Naive thymus-derived CD4-positive, alpha-beta T cell (primary cell): ENCODE measurements at regions not wholly inside any gene's neighbourhood (a gene's known extent, or its start where the extent isn't known, plus 50 kb on each side); places are given as distances from the start of the nearest gene placed in this dataset.

Experiments
- ATAC-seq: fragments of 150-1000 bp; cut with Tn5 transposase; 2 replicates; pipeline ENCODE4 v1.10.0; 2021; ENCODE audit warnings: mild to moderate bottlenecking, moderate library complexity
- CTCF ChIA-PET: fragments of 350-600 bp; sonication (Branson Sonifier 250); formaldehyde crosslinking; loops from one replicate; lab custom pipeline; 2021; ENCODE audit warnings: antibody characterized with exemption; lab: Charles Lee
- POLR2A ChIA-PET: fragments of 350-600 bp; sonication (Branson Sonifier 250); formaldehyde crosslinking; loops from one replicate; lab custom pipeline; 2021; ENCODE audit warnings: antibody characterized with exemption, inconsistent platforms; lab: Charles Lee
- DNase-seq, 9 donors: peaks; one replicate each; pipeline versions ENCODE4 v3.0.0 to v3.0.0-alpha.2; 2020 to 2022; ENCODE audit warnings: mixed read lengths in 1 of 9
- H3K27ac ChIP-seq: one replicate; pipeline ENCODE4 v1.7.0; 2013; ENCODE audit warnings: mild to moderate bottlenecking, low read depth, low read length, moderate library complexity
- H3K27me3 ChIP-seq, 2 donors: one replicate each; pipeline ENCODE4 v1.7.0; 2013; ENCODE audit warnings: low read length in 2 of 2, mild to moderate bottlenecking in 2 of 2, moderate library complexity in 2 of 2; ENCODE audit not compliant: control insufficient read depth in 2 of 2, insufficient read depth in 2 of 2
- H3K36me3 ChIP-seq, 3 experiments: 1 replicate in 2 of 3; 2 replicates in 1 of 3; pipeline ENCODE4 v1.7.0; 2013; ENCODE audit warnings: low read length in 3 of 3, mild to moderate bottlenecking in 3 of 3, moderate library complexity in 1 of 3; ENCODE audit not compliant: insufficient read depth in 3 of 3, control insufficient read depth in 2 of 3
- H3K4me1 ChIP-seq, 2 donors: one replicate each; pipeline ENCODE4 v1.7.0; 2013; ENCODE audit warnings: low read length in 2 of 2, mild to moderate bottlenecking in 2 of 2, moderate library complexity in 1 of 2; ENCODE audit not compliant: control insufficient read depth in 2 of 2, insufficient read depth in 2 of 2
- H3K4me3 ChIP-seq: 2 replicates; pipeline ENCODE4 v1.7.0; 2013; ENCODE audit warnings: mild to moderate bottlenecking, low read length
- H3K9me3 ChIP-seq, 3 experiments: 1 replicate in 2 of 3; 2 replicates in 1 of 3; pipeline ENCODE4 v1.7.0; 2013; ENCODE audit warnings: low read length in 3 of 3; ENCODE audit not compliant: control insufficient read depth in 2 of 3
- H3K27ac Mint-ChIP-seq, 9 donors: one replicate each; pipeline ENCODE4 v1.8.0; 2020 to 2022; ENCODE audit warnings: mixed read lengths in 9 of 9, mild to moderate bottlenecking in 8 of 9, moderate library complexity in 5 of 9, inconsistent platforms in 2 of 9
- H3K27me3 Mint-ChIP-seq, 5 donors: one replicate each; pipeline ENCODE4 v1.8.0; 2021 to 2022; ENCODE audit warnings: mixed read lengths in 5 of 5, mild to moderate bottlenecking in 1 of 5
- H3K36me3 Mint-ChIP-seq, 5 donors: one replicate each; pipeline ENCODE4 v1.8.0; 2020 to 2022; ENCODE audit warnings: mixed read lengths in 5 of 5, mild to moderate bottlenecking in 3 of 5, inconsistent platforms in 1 of 5
- H3K4me1 Mint-ChIP-seq, 7 donors: one replicate each; pipeline ENCODE4 v1.8.0; 2020 to 2022; ENCODE audit warnings: mixed read lengths in 7 of 7, mild to moderate bottlenecking in 3 of 7, inconsistent platforms in 1 of 7
- H3K4me3 Mint-ChIP-seq, 10 donors: one replicate each; pipeline ENCODE4 v1.8.0; 2020 to 2022; ENCODE audit warnings: mild to moderate bottlenecking in 10 of 10, mixed read lengths in 10 of 10, moderate library complexity in 6 of 10, inconsistent platforms in 2 of 10
- H3K9me3 Mint-ChIP-seq, 11 donors: one replicate each; pipeline ENCODE4 v1.8.0; 2020 to 2022; ENCODE audit warnings: mixed read lengths in 11 of 11, mild to moderate bottlenecking in 4 of 11, inconsistent platforms in 1 of 11, moderate library complexity in 1 of 11
- intact Hi-C, 2 donors: fragments of 100-400 bp; cut with micrococcal nuclease; formaldehyde crosslinking; loops; one replicate each; pipeline ENCODE4 v1.15.1; 2023

DNA sequence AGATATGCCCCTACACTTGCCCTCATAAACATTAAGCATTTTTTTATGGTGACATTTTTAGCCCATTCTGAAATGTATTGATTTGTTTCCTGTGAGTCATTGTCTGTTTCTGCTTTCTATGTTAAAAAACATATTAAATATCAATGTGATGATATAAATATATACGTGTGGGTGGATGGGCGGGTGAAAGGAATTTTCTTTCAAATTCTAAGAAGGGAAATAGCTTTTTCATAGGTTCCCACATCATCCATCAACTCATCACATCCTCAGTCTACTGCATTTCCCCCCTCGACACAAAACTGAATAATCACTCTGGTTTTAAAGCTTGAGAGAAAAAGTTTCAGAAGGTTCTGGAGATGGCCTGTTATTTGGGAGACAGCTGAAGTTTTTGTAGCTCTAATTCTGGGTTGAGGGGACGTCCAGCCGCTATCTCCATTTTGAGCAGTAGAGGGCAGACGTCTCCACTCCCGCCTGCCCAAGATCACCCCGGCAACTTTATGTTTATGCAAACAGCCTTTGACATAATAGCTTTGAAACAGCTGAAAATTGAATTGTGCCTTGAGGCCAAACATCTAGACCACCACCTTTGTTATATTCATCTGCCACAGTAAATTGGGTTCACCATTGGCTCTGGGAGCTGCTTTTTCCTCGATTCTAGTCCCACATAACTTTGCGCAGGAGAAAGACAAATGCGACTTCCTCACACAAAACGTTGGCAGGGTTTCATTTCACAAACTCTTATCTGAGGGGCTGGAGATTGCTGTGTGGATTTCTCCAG lies 216.2 kb upstream of the CLINT1 start:
- peak overlapping the region in 3 of 10 donors; percentile 9 to 38 (median 37) for H3K4me3 Mint-ChIP-seq
- POLR2A ChIA-PET = no interaction called here
- no peaks in the 10 kb centered on the region for H3K36me3 Mint-ChIP-seq

GRCh38 chr5:158074597-158074991 lies 215.6 kb upstream of the CLINT1 start:
- no peak overlapping the region for H3K4me3 Mint-ChIP-seq
- peaks cover 0 to 5% (median 4%) of the 10 kb centered on the region in 7 donors for H3K4me1 Mint-ChIP-seq
- no peak for DNase-seq
- H3K27me3 Mint-ChIP-seq = peaks cover 0 to 23% (median 10%) of the 10 kb centered on the region in 5 donors
- ChIA-PET POLR2A (no interaction called here), CTCF (interaction anchor here (0.8 to 1.6 kb wide), 9 partner anchors 9 to 1058 kb away, joined by 3 to 18 read pairs (median 6); no protein-coding TSS in a partner anchor)
- Histone ChIP-seq H3K9me3 (no peaks in the 10 kb centered on the region), H3K27ac (no peak overlapping the region), H3K4me1 (no peaks in the 10 kb centered on the region), H3K4me3 (no peak overlapping the region), H3K27me3 (no peaks in the 10 kb centered on the region), H3K36me3 (no peaks in the 10 kb centered on the region)
- intact Hi-C loops = loop anchor here (2.0 kb wide), 2 partner anchors 258 to 620 kb away; no protein-coding TSS in a partner anchor
- H3K27ac Mint-ChIP-seq = no peak overlapping the region
- no peaks in the 10 kb centered on the region for H3K9me3 Mint-ChIP-seq
- no peak for ATAC-seq
- no peaks in the 10 kb centered on the region for H3K36me3 Mint-ChIP-seq

More for the DNA sequence above, 216.2 kb upstream of the CLINT1 start:
- H3K27me3 Mint-ChIP-seq = peaks cover 0 to 27% (median 10%) of the 10 kb centered on the region in 5 donors
- H3K9me3 ChIP-seq = no peaks in the 10 kb centered on the region
- H3K27me3 ChIP-seq = no peaks in the 10 kb centered on the region
- CTCF ChIA-PET = interaction anchor here (0.8 to 1.6 kb wide), 9 partner anchors 9 to 1057 kb away, joined by 3 to 18 read pairs (median 6); no protein-coding TSS in a partner anchor
- peak overlapping the region in 4 of 9 donors; percentile 39 to 61 (median 42) for H3K27ac Mint-ChIP-seq
- peak; percentile 83 for ATAC-seq
- intact Hi-C loops = loop anchor here (1.0 to 2.0 kb wide), 5 partner anchors 258 to 1058 kb away; no protein-coding TSS in a partner anchor
- H3K36me3 ChIP-seq = no peaks in the 10 kb centered on the region
- peak; percentile 7 to 63 (median 42) for DNase-seq
- H3K4me1 ChIP-seq = no peaks in the 10 kb centered on the region
- H3K4me1 Mint-ChIP-seq = peaks cover 0 to 5% (median 4%) of the 10 kb centered on the region in 7 donors
- no peak overlapping the region for H3K4me3 ChIP-seq
- H3K9me3 Mint-ChIP-seq = no peaks in the 10 kb centered on the region
- H3K27ac ChIP-seq = no peak overlapping the region

DNA sequence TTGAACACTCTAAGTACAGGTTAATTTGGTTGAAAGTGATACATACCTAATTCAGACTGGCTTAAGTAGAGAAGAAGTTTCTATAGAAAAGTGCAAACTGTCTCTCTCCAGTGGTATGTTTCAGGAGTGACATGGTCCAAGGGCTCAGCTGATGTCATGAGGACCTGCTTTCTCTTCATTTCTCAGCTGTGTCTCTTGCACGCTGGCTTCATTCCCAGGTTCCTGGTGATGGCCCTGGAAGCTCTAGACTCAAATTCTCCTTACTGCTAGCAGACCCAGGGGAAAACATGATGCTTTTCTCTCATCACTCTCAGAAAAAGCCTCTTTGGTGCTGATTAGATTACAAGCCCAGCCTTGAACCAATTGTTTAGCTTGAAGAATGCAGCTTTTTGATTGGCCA lies 211.9 kb upstream of the CLINT1 start:
- Mint-ChIP-seq H3K4me1 (peaks cover 0 to 5% (median 4%) of the 10 kb centered on the region in 7 donors), H3K27ac (no peak overlapping the region), H3K4me3 (no peak overlapping the region), H3K9me3 (no peaks in the 10 kb centered on the region), H3K27me3 (peaks cover 0 to 18% (median 6%) of the 10 kb centered on the region in 5 donors), H3K36me3 (peaks cover 0 to 3% (median 0%) of the 10 kb centered on the region in 5 donors)
- Histone ChIP-seq H3K27ac (no peak overlapping the region), H3K4me1 (no peaks in the 10 kb centered on the region), H3K27me3 (no peaks in the 10 kb centered on the region), H3K4me3 (no peak overlapping the region), H3K36me3 (no peaks in the 10 kb centered on the region), H3K9me3 (no peaks in the 10 kb centered on the region)
- intact Hi-C loops = no loop called here
- DNase-seq = no peak
- no peak for ATAC-seq
- ChIA-PET CTCF (interaction anchor here (1.1 kb wide), 1 partner anchor 629 kb away, joined by 3 read pairs; no protein-coding TSS in a partner anchor), POLR2A (no interaction called here)

DNA sequence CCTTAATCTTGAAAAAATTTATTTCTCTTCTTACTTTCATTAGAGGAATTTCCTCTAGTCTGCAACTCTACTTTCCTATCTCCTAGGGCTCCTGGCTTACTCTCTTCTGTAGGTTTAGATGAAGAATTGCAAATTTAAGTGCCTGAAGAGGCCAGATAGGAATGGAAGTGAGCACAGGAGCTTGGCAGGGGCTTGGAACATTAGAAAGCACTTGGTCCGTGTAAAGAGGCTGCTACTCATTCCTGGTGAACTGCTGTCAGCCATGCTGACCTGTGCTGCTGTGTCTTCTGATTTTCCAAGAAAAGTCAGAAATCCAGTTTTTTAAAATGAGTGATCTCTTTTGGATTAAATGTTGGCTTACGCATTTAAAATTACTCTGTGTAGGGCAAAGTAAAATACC lies 210.9 kb upstream of the CLINT1 start:
- no peaks in the 10 kb centered on the region for H3K4me1 Mint-ChIP-seq
- POLR2A ChIA-PET = no interaction called here

DNA sequence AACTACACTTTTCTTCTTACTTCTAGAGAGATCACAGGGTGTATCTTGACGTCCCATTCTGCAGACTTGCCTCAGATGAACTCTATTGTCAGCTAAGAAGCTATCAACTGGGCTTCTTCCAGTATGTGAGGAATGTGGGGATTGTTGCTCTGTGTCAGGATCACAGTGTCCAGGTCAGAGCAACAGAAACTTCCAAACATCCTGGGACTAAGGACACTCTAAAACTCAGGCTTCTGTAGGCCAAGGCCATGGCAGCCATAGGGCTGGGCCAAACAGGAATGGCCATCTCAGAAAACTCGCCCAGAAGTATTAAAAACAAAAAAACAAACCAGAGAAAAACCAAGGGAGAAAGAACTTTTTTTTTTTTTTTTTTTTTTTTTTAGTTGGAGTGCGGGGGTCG lies 210.0 kb upstream of the CLINT1 start:
- Histone ChIP-seq H3K36me3 (no peaks in the 10 kb centered on the region), H3K27me3 (no peaks in the 10 kb centered on the region), H3K4me3 (no peak overlapping the region), H3K4me1 (no peaks in the 10 kb centered on the region), H3K27ac (no peak overlapping the region), H3K9me3 (no peaks in the 10 kb centered on the region)
- no peak for DNase-seq
- POLR2A ChIA-PET = no interaction called here
- Mint-ChIP-seq H3K9me3 (no peaks in the 10 kb centered on the region), H3K27me3 (peaks cover 0 to 12% (median 6%) of the 10 kb centered on the region in 5 donors), H3K36me3 (peaks cover 0 to 3% (median 0%) of the 10 kb centered on the region in 5 donors), H3K27ac (no peak overlapping the region), H3K4me3 (no peak overlapping the region), H3K4me1 (no peaks in the 10 kb centered on the region)
- ATAC-seq = no peak
- CTCF ChIA-PET = no interaction called here
- intact Hi-C loops = no loop called here

More for the DNA sequence above, 210.9 kb upstream of the CLINT1 start:
- DNase-seq (no peak), ATAC-seq (no peak)
- Mint-ChIP-seq H3K9me3 (no peaks in the 10 kb centered on the region), H3K27me3 (peaks cover 0 to 10% (median 6%) of the 10 kb centered on the region in 5 donors), H3K4me3 (no peak overlapping the region), H3K36me3 (peaks cover 0 to 3% (median 0%) of the 10 kb centered on the region in 5 donors), H3K27ac (no peak overlapping the region)
- Histone ChIP-seq H3K4me1 (no peaks in the 10 kb centered on the region), H3K36me3 (no peaks in the 10 kb centered on the region), H3K9me3 (no peaks in the 10 kb centered on the region), H3K27me3 (no peaks in the 10 kb centered on the region), H3K27ac (no peak overlapping the region), H3K4me3 (no peak overlapping the region)
- intact Hi-C loops = no loop called here
- CTCF ChIA-PET = no interaction called here

- POLR2A ChIA-PET = no interaction called here
- Histone ChIP-seq H3K4me1 (no peaks in the 10 kb centered on the region), H3K27ac (no peak overlapping the region), H3K4me3 (no peak overlapping the region), H3K36me3 (no peaks in the 10 kb centered on the region), H3K9me3 (no peaks in the 10 kb centered on the region), H3K27me3 (no peaks in the 10 kb centered on the region)
- H3K4me1 Mint-ChIP-seq = no peaks in the 10 kb centered on the region
- H3K27me3 Mint-ChIP-seq = peaks cover 0 to 6% (median 3%) of the 10 kb centered on the region in 5 donors
- DNase-seq (no peak), ATAC-seq (no peak)
- H3K4me3 Mint-ChIP-seq = no peak overlapping the region
- H3K9me3 Mint-ChIP-seq = no peaks in the 10 kb centered on the region
- CTCF ChIA-PET = no interaction called here
- peaks cover 0 to 3% (median 0%) of the 10 kb centered on the region in 5 donors for H3K36me3 Mint-ChIP-seq
- no peak overlapping the region for H3K27ac Mint-ChIP-seq
- intact Hi-C loops = no loop called here
Observed at GRCh38 chr5:158066076-158066475, 207.1 kb upstream of the CLINT1 start.
